ENCODE measurements at regions not wholly inside any gene's neighbourhood (a gene's known extent, or its start where the extent isn't known, plus 50 kb on each side); places are given as distances from the start of the nearest gene placed in this dataset.
"Not testable (repeated sequence)": the region's sequence is repeated elsewhere in the genome, so short reads cannot be mapped to it uniquely, and the experiment has no call there.

GRCh38 chr9:106779796-106780195 lies 83.2 kb upstream of the ZNF462 start:
- H3K27ac ChIP-seq (ENCODE audit: low read depth, low read length) = no peak overlapping the region
- no peaks in the 10 kb centered on the region for H3K9me3 ChIP-seq (ENCODE audit: control insufficient read depth, insufficient read depth, low read depth, low read length)
- no peaks in the 10 kb centered on the region for H3K36me3 ChIP-seq (ENCODE audit: control insufficient read depth, insufficient read depth, low read length)
- H3K9ac ChIP-seq (ENCODE audit: low read length) = no peak overlapping the region
- no peaks in the 10 kb centered on the region for H3K4me1 ChIP-seq (ENCODE audit: control insufficient read depth, insufficient read depth, low read length)
- H3K4me3 ChIP-seq (ENCODE audit: low read depth, low read length) = no peak overlapping the region
- H3K27me3 ChIP-seq (ENCODE audit: control insufficient read depth, insufficient read depth, low read length) = no peaks in the 10 kb centered on the region

- Histone ChIP-seq H3K27me3 (ENCODE audit: control insufficient read depth, insufficient read depth, low read length) (no peaks in the 10 kb centered on the region), H3K9me3 (ENCODE audit: control insufficient read depth, insufficient read depth, low read depth, low read length) (peaks cover 4% of the 10 kb centered on the region; the same call in 1 of the 2 replicates), H3K27ac (ENCODE audit: low read depth, low read length) (no peak overlapping the region), H3K9ac (ENCODE audit: low read length) (no peak overlapping the region), H3K4me1 (ENCODE audit: control insufficient read depth, insufficient read depth, low read length) (no peaks in the 10 kb centered on the region), H3K4me3 (ENCODE audit: low read depth, low read length) (no peak overlapping the region), H3K36me3 (ENCODE audit: control insufficient read depth, insufficient read depth, low read length) (no peaks in the 10 kb centered on the region)
Observed at GRCh38 chr9:106783121-106783520, 79.8 kb upstream of the ZNF462 start.

- H3K9ac ChIP-seq (ENCODE audit: low read length) = no peak overlapping the region
- H3K9me3 ChIP-seq (ENCODE audit: control insufficient read depth, insufficient read depth, low read depth, low read length) = peaks cover 4% of the 10 kb centered on the region; the same call in 1 of the 2 replicates
- H3K36me3 ChIP-seq (ENCODE audit: control insufficient read depth, insufficient read depth, low read length) = no peaks in the 10 kb centered on the region
- no peak overlapping the region for H3K4me3 ChIP-seq (ENCODE audit: low read depth, low read length)
- H3K4me1 ChIP-seq (ENCODE audit: control insufficient read depth, insufficient read depth, low read length) = no peaks in the 10 kb centered on the region
- no peak overlapping the region for H3K27ac ChIP-seq (ENCODE audit: low read depth, low read length)
- H3K27me3 ChIP-seq (ENCODE audit: control insufficient read depth, insufficient read depth, low read length) = no peaks in the 10 kb centered on the region
Observed at GRCh38 chr9:106784076-106784475, 78.9 kb upstream of the ZNF462 start.

- peaks cover 4% of the 10 kb centered on the region; the same call in 1 of the 2 replicates for H3K9me3 ChIP-seq (ENCODE audit: control insufficient read depth, insufficient read depth, low read depth, low read length)
- H3K4me1 ChIP-seq (ENCODE audit: control insufficient read depth, insufficient read depth, low read length) = no peaks in the 10 kb centered on the region
- H3K36me3 ChIP-seq (ENCODE audit: control insufficient read depth, insufficient read depth, low read length) = no peaks in the 10 kb centered on the region
- H3K9ac ChIP-seq (ENCODE audit: low read length) = no peak overlapping the region
- H3K27ac ChIP-seq (ENCODE audit: low read depth, low read length) = no peak overlapping the region
- no peaks in the 10 kb centered on the region for H3K27me3 ChIP-seq (ENCODE audit: control insufficient read depth, insufficient read depth, low read length)
- H3K4me3 ChIP-seq (ENCODE audit: low read depth, low read length) = no peak overlapping the region
Observed at GRCh38 chr9:106785200-106785599, 77.8 kb upstream of the ZNF462 start.

- H3K4me3 ChIP-seq (ENCODE audit: low read depth, low read length); H3K9me3 ChIP-seq (ENCODE audit: control insufficient read depth, insufficient read depth, low read depth, low read length); H3K9ac ChIP-seq (ENCODE audit: low read length); H3K27me3 ChIP-seq (ENCODE audit: control insufficient read depth, insufficient read depth, low read length); H3K4me1 ChIP-seq (ENCODE audit: control insufficient read depth, insufficient read depth, low read length); H3K27ac ChIP-seq (ENCODE audit: low read depth, low read length); H3K36me3 ChIP-seq (ENCODE audit: control insufficient read depth, insufficient read depth, low read length): not testable (repeated sequence)
Observed at GRCh38 chr9:106788021-106788420, 74.9 kb upstream of the ZNF462 start.

GRCh38 chr9:106795031-106795430 lies 67.9 kb upstream of the ZNF462 start:
- no peaks in the 10 kb centered on the region for H3K4me1 ChIP-seq (ENCODE audit: control insufficient read depth, insufficient read depth, low read length)
- no peak overlapping the region for H3K9ac ChIP-seq (ENCODE audit: low read length)
- H3K27ac ChIP-seq (ENCODE audit: low read depth, low read length) = no peak overlapping the region
- no peak overlapping the region for H3K4me3 ChIP-seq (ENCODE audit: low read depth, low read length)
- H3K36me3 ChIP-seq (ENCODE audit: control insufficient read depth, insufficient read depth, low read length) = no peaks in the 10 kb centered on the region
- no peaks in the 10 kb centered on the region for H3K27me3 ChIP-seq (ENCODE audit: control insufficient read depth, insufficient read depth, low read length)
- H3K9me3 ChIP-seq (ENCODE audit: control insufficient read depth, insufficient read depth, low read depth, low read length) = no peaks in the 10 kb centered on the region

- no peaks in the 10 kb centered on the region for H3K4me1 ChIP-seq (ENCODE audit: control insufficient read depth, insufficient read depth, low read length)
- H3K27ac ChIP-seq (ENCODE audit: low read depth, low read length) = no peak overlapping the region
- no peak overlapping the region for H3K4me3 ChIP-seq (ENCODE audit: low read depth, low read length)
- H3K36me3 ChIP-seq (ENCODE audit: control insufficient read depth, insufficient read depth, low read length) = no peaks in the 10 kb centered on the region
- no peak overlapping the region for H3K9ac ChIP-seq (ENCODE audit: low read length)
- H3K27me3 ChIP-seq (ENCODE audit: control insufficient read depth, insufficient read depth, low read length) = no peaks in the 10 kb centered on the region
- H3K9me3 ChIP-seq (ENCODE audit: control insufficient read depth, insufficient read depth, low read depth, low read length) = no peaks in the 10 kb centered on the region
Observed at GRCh38 chr9:106796771-106797170, 66.2 kb upstream of the ZNF462 start.

- H3K9me3 ChIP-seq (ENCODE audit: control insufficient read depth, insufficient read depth, low read depth, low read length) = no peaks in the 10 kb centered on the region
- no peak overlapping the region for H3K9ac ChIP-seq (ENCODE audit: low read length)
- H3K36me3 ChIP-seq (ENCODE audit: control insufficient read depth, insufficient read depth, low read length) = no peaks in the 10 kb centered on the region
- H3K27me3 ChIP-seq (ENCODE audit: control insufficient read depth, insufficient read depth, low read length) = no peaks in the 10 kb centered on the region
- no peaks in the 10 kb centered on the region for H3K4me1 ChIP-seq (ENCODE audit: control insufficient read depth, insufficient read depth, low read length)
- H3K4me3 ChIP-seq (ENCODE audit: low read depth, low read length) = no peak overlapping the region
- H3K27ac ChIP-seq (ENCODE audit: low read depth, low read length) = no peak overlapping the region
Observed at GRCh38 chr9:106797299-106797698, 65.7 kb upstream of the ZNF462 start.

- no peaks in the 10 kb centered on the region for H3K9me3 ChIP-seq (ENCODE audit: control insufficient read depth, insufficient read depth, low read depth, low read length)
- H3K27ac ChIP-seq (ENCODE audit: low read depth, low read length) = no peak overlapping the region
- H3K27me3 ChIP-seq (ENCODE audit: control insufficient read depth, insufficient read depth, low read length) = no peaks in the 10 kb centered on the region
- no peak overlapping the region for H3K4me3 ChIP-seq (ENCODE audit: low read depth, low read length)
- no peaks in the 10 kb centered on the region for H3K4me1 ChIP-seq (ENCODE audit: control insufficient read depth, insufficient read depth, low read length)
- H3K9ac ChIP-seq (ENCODE audit: low read length) = no peak overlapping the region
- H3K36me3 ChIP-seq (ENCODE audit: control insufficient read depth, insufficient read depth, low read length) = no peaks in the 10 kb centered on the region
Observed at GRCh38 chr9:106798016-106798799, 64.8 kb upstream of the ZNF462 start.

- Histone ChIP-seq H3K27me3 (ENCODE audit: control insufficient read depth, insufficient read depth, low read length) (no peaks in the 10 kb centered on the region), H3K27ac (ENCODE audit: low read depth, low read length) (no peak overlapping the region), H3K36me3 (ENCODE audit: control insufficient read depth, insufficient read depth, low read length) (no peaks in the 10 kb centered on the region), H3K4me1 (ENCODE audit: control insufficient read depth, insufficient read depth, low read length) (no peaks in the 10 kb centered on the region), H3K9me3 (ENCODE audit: control insufficient read depth, insufficient read depth, low read depth, low read length) (no peaks in the 10 kb centered on the region), H3K9ac (ENCODE audit: low read length) (no peak overlapping the region), H3K4me3 (ENCODE audit: low read depth, low read length) (no peak overlapping the region)
Observed at GRCh38 chr9:106799152-106799551, 63.8 kb upstream of the ZNF462 start.

GRCh38 chr9:106800701-106801270 lies 62.2 kb upstream of the ZNF462 start:
- Histone ChIP-seq H3K36me3 (ENCODE audit: control insufficient read depth, insufficient read depth, low read length) (no peaks in the 10 kb centered on the region), H3K27ac (ENCODE audit: low read depth, low read length) (no peak overlapping the region), H3K27me3 (ENCODE audit: control insufficient read depth, insufficient read depth, low read length) (no peaks in the 10 kb centered on the region)

More at GRCh38 chr9:106800701-106801270, 62.2 kb upstream of the ZNF462 start:
- Histone ChIP-seq H3K9ac (ENCODE audit: low read length) (no peak overlapping the region), H3K4me1 (ENCODE audit: control insufficient read depth, insufficient read depth, low read length) (no peaks in the 10 kb centered on the region), H3K4me3 (ENCODE audit: low read depth, low read length) (no peak overlapping the region), H3K9me3 (ENCODE audit: control insufficient read depth, insufficient read depth, low read depth, low read length) (no peaks in the 10 kb centered on the region)
